ENCODE measurements at regions not wholly inside any gene's neighbourhood (a gene's known extent, or its start where the extent isn't known, plus 50 kb on each side); places are given as distances from the start of the nearest gene placed in this dataset.

DNA sequence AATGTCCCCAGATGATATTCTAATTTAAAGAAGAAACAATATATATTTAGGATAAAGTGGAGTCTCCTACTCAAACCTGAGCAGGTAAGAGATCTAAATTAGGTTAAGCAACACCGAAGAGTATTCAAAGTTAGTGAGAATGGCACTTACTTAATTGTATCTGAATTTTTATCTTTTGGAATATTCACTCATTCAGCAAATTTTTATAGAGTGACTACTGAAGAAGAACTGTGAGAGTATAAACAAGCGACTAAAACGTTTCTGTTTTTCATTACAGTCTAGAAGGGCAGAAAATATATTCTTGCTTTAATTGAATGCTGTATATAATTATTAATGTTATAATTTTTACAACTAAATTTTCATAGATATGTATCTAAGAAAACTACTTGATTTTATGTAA lies 567.7 kb upstream of the TBL1XR1 start:
- H3K27me3 ChIP-seq, result no peaks in the 10 kb centered on the region
- H3K36me3 ChIP-seq, result no peaks in the 10 kb centered on the region
- peak overlapping the region; percentile 42 to 78 (median 66) for H3K27ac ChIP-seq
- H3K4me3 ChIP-seq, result no peak overlapping the region
- WGBS, 2 donors, result 85 to 86% methylated on average over 3 of the region's 3 CpGs
- DNase-seq, result no peak
- intact Hi-C loops (cut with DNase I), result loop anchor here (5.0 kb wide), 1 partner anchor 38 kb away; no protein-coding TSS in a partner anchor
- TF ChIP-seq POLR2A (IDR thresholded peaks at IDR 0.05), result no peak
- no peak for TF ChIP-seq EP300 (IDR thresholded peaks at IDR 0.05)
- peaks cover 0 to 3% (median 0%) of the 10 kb centered on the region in 4 donors for H3K9me3 ChIP-seq
- H3K4me1 ChIP-seq, result peaks cover 0 to 30% (median 23%) of the 10 kb centered on the region in 4 donors

- H3K27ac ChIP-seq, result peak overlapping the region; percentile 27 to 81 (median 56)
- intact Hi-C loops (cut with DNase I), result loop anchor here (5.0 kb wide), 1 partner anchor 408 kb away; no protein-coding TSS in a partner anchor
- TF ChIP-seq EP300 (IDR thresholded peaks at IDR 0.05), result no peak
- no peak for TF ChIP-seq POLR2AphosphoS5 (IDR thresholded peaks at IDR 0.05)
Observed at GRCh38 chr3:177770383-177771230, 573.3 kb upstream of the TBL1XR1 start.

GRCh38 chr3:177771780-177772179 lies 574.5 kb upstream of the TBL1XR1 start:
- Histone ChIP-seq H3K36me3 (no peaks in the 10 kb centered on the region), H3K27ac (peak overlapping the region; percentile 26 to 81 (median 56))

More at GRCh38 chr3:177770383-177771230, 573.3 kb upstream of the TBL1XR1 start:
- no peaks in the 10 kb centered on the region for H3K27me3 ChIP-seq
- H3K4me3 ChIP-seq, result no peak overlapping the region
- H3K4me1 ChIP-seq, result peaks cover 0 to 44% (median 28%) of the 10 kb centered on the region in 4 donors
- H3K36me3 ChIP-seq, result no peaks in the 10 kb centered on the region
- no peak for DNase-seq
- 87 to 96% methylated on average over 2 of the region's 2 CpGs for WGBS, 2 donors
- H3K9me3 ChIP-seq, result peaks cover 0 to 3% (median 0%) of the 10 kb centered on the region in 4 donors

GRCh38 chr3:177772908-177773557 lies 575.8 kb upstream of the TBL1XR1 start:
- DNase-seq, result no peak
- Histone ChIP-seq H3K9me3 (peaks cover 0 to 2% (median 0%) of the 10 kb centered on the region in 4 donors), H3K36me3 (no peaks in the 10 kb centered on the region), H3K4me1 (peaks cover 0 to 50% (median 32%) of the 10 kb centered on the region in 4 donors), H3K4me3 (no peak overlapping the region), H3K27ac (peak overlapping the region in 1 of 4 donors; percentile 81), H3K27me3 (no peaks in the 10 kb centered on the region)
- TF ChIP-seq POLR2A (IDR thresholded peaks at IDR 0.05), result no peak
- no peak for TF ChIP-seq POLR2AphosphoS5 (IDR thresholded peaks at IDR 0.05)
- no peak for TF ChIP-seq EP300 (IDR thresholded peaks at IDR 0.05)
- TF ChIP-seq CTCF (IDR thresholded peaks at IDR 0.05), result no peak
- intact Hi-C loops (cut with DNase I), result loop anchor here (5.0 kb wide), 1 partner anchor 411 kb away; no protein-coding TSS in a partner anchor
- WGBS, 2 donors, result 60 to 85% methylated on average over 3 of the region's 3 CpGs

More at GRCh38 chr3:177771780-177772179, 574.5 kb upstream of the TBL1XR1 start:
- intact Hi-C loops (cut with DNase I), result loop anchor here (5.0 kb wide), 1 partner anchor 409 kb away; no protein-coding TSS in a partner anchor
- Histone ChIP-seq H3K27me3 (no peaks in the 10 kb centered on the region), H3K4me3 (no peak overlapping the region), H3K9me3 (peaks cover 0 to 3% (median 0%) of the 10 kb centered on the region in 4 donors), H3K4me1 (peaks cover 0 to 45% (median 31%) of the 10 kb centered on the region in 4 donors)
- no peak for TF ChIP-seq CTCF (IDR thresholded peaks at IDR 0.05)
- no peak for TF ChIP-seq EP300 (IDR thresholded peaks at IDR 0.05)
- TF ChIP-seq POLR2A (IDR thresholded peaks at IDR 0.05), result no peak
- TF ChIP-seq POLR2AphosphoS5 (IDR thresholded peaks at IDR 0.05), result no peak
- WGBS, 2 donors, result 91 to 96% methylated on average over 2 of the region's 2 CpGs
- no peak for DNase-seq

GRCh38 chr3:177773717-177774116 lies 576.4 kb upstream of the TBL1XR1 start:
- H3K4me3 ChIP-seq, result no peak overlapping the region
- H3K4me1 ChIP-seq, result peaks cover 0 to 50% (median 32%) of the 10 kb centered on the region in 4 donors
- H3K27ac ChIP-seq, result peak overlapping the region in 1 of 4 donors; percentile 81

More at GRCh38 chr3:177773717-177774116, 576.4 kb upstream of the TBL1XR1 start:
- H3K9me3 ChIP-seq, result no peaks in the 10 kb centered on the region
- DNase-seq, result no peak
- H3K27me3 ChIP-seq, result no peaks in the 10 kb centered on the region
- TF ChIP-seq CTCF (IDR thresholded peaks at IDR 0.05) (no peak), POLR2A (IDR thresholded peaks at IDR 0.05) (no peak), EP300 (IDR thresholded peaks at IDR 0.05) (no peak), POLR2AphosphoS5 (IDR thresholded peaks at IDR 0.05) (no peak)
- 85 to 97% methylated on average over 1 of the region's 1 CpG for WGBS, 2 donors
- H3K36me3 ChIP-seq, result no peaks in the 10 kb centered on the region
- intact Hi-C loops (cut with DNase I), result loop anchor here (5.0 kb wide), 1 partner anchor 411 kb away; no protein-coding TSS in a partner anchor
